Right atrium auricular region (tissue), 2 donors: ENCODE measurements at regions not wholly inside any gene's neighbourhood (a gene's known extent, or its start where the extent isn't known, plus 50 kb on each side); places are given as distances from the start of the nearest gene placed in this dataset.

ENCODE experiments used
- DNase-seq: peaks from one replicate; pipeline ENCODE4 v3.0.0-alpha.2; 2019; ENCODE audit warnings: low spot score
- H3K27ac ChIP-seq, 2 donors: fragments of 200-600 bp; sonication (generic); 1 replicate in 1 of 2; 2 replicates in 1 of 2; pipeline ENCODE4 v1.5.1; 2016 to 2019
- H3K27me3 ChIP-seq, 2 donors: fragments of 200-600 bp; sonication (generic); one replicate each; pipeline versions ENCODE4 v1.5.1 to v1.6.0; 2017 to 2019
- H3K36me3 ChIP-seq: fragments of 200-600 bp; sonication (generic); one replicate; pipeline ENCODE4 v1.5.1; 2016
- H3K4me1 ChIP-seq, 2 donors: fragments of 200-600 bp; sonication (generic); one replicate each; pipeline versions ENCODE4 v1.5.1 to v1.6.0; 2017 to 2019
- H3K4me3 ChIP-seq, 2 donors: fragments of 200-600 bp; sonication (generic); 1 replicate in 1 of 2; 2 replicates in 1 of 2; pipeline ENCODE4 v1.5.1; 2017 to 2019; ENCODE audit warnings: mild to moderate bottlenecking in 1 of 2, moderate library complexity in 1 of 2
- H3K9me3 ChIP-seq, 2 donors: fragments of 200-600 bp; sonication (generic); one replicate each; pipeline ENCODE4 v1.5.1; 2019
- CTCF ChIP-seq, 2 donors: fragments of 200-600 bp; sonication (generic); IDR thresholded peaks; one replicate each; pipeline ENCODE4 v1.5.1; 2019; ENCODE audit warnings: antibody characterized with exemption in 2 of 2

DNA sequence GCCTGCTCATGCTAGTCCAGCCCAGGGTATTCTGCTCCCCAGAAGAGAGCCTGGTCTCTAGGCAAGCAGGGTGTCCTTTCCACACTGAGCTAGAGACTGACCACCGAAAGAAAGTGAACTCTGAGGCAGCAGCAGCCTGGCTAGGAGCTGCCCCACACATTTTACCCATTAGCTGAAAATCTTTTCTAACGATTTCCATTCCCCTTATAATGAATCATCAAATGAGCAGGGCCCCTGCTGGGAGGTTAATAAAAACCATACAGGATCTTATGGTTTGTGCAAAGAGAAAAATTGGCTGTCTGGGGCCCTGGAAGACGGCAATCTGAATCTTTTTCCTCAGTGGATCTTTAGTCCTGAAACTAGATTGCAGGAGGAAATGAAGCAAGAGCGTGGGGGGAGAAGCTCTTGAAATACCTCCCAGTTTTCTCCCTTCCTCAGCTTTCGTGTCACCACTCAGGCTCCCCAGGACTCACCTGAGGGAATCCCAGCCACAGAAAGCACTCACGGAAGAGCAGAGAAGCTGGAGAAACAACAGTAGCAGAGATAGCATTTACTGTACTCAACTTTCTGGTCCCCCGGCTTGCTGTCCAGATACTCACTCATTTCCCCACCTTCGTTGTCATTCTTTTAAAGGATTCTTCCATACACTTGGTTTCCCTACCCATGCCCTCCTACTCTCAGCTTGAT lies 74.7 kb upstream of the CD44 start:
- Histone ChIP-seq H3K4me1 (peaks cover 0 to 9% of the 10 kb centered on the region in 2 donors), H3K9me3 (no peaks in the 10 kb centered on the region), H3K36me3 (no peaks in the 10 kb centered on the region), H3K4me3 (no peak overlapping the region), H3K27me3 (no peaks in the 10 kb centered on the region), H3K27ac (no peak overlapping the region)
- no peak for DNase-seq
- no peak for TF ChIP-seq CTCF (IDR thresholded peaks at IDR 0.05)

GRCh38 chr11:35065566-35065965 lies 73.4 kb upstream of the CD44 start:
- no peak for TF ChIP-seq CTCF (IDR thresholded peaks at IDR 0.05)
- Histone ChIP-seq H3K4me3 (no peak overlapping the region), H3K9me3 (peaks cover 0 to 9% of the 10 kb centered on the region in 2 donors), H3K4me1 (peaks cover 0 to 9% of the 10 kb centered on the region in 2 donors), H3K36me3 (no peaks in the 10 kb centered on the region), H3K27ac (no peak overlapping the region), H3K27me3 (no peaks in the 10 kb centered on the region)
- no peak for DNase-seq

- no peak overlapping the region for H3K4me3 ChIP-seq
- peaks cover 0 to 9% of the 10 kb centered on the region in 2 donors for H3K4me1 ChIP-seq
- no peaks in the 10 kb centered on the region for H3K36me3 ChIP-seq
- peaks cover 0 to 13% of the 10 kb centered on the region in 2 donors for H3K9me3 ChIP-seq
- no peak overlapping the region for H3K27ac ChIP-seq
- no peak for DNase-seq
- H3K27me3 ChIP-seq, result no peaks in the 10 kb centered on the region
- no peak for TF ChIP-seq CTCF (IDR thresholded peaks at IDR 0.05)
Measured at GRCh38 chr11:35066030-35066429, 72.9 kb upstream of the CD44 start.

DNA sequence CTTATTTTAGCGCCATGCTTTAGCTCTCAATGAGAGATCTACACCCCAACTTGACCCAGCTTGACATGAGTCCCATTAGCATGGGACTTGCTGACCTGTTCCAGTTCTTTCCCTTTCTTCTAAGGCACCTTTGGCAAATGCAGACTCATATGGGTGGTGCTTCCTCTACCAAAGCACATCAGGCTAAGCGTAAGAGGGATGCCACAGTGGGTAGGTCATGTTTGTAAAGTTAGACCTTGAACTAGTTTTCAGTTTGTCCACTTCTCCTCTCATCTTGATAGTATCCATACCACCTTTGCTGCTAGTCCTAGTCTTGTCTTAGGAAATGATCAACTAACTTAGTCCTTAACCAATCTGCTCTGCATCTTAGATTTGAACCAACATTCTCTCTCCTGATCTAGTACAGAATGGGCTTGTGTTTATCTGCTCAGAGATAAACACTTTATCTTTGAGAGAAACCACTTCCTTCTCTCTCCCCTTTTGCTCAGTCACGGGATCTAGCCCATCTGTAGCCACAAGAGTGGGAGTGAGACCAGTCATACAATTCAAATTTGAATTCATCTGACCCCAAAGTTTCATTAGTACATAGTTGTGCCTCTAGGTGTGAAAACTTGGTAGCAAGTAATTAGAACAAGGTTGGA lies 72.1 kb upstream of the CD44 start:
- no peak for TF ChIP-seq CTCF (IDR thresholded peaks at IDR 0.05)
- H3K4me3 ChIP-seq, result no peak overlapping the region
- H3K36me3 ChIP-seq, result no peaks in the 10 kb centered on the region
- H3K4me1 ChIP-seq, result peaks cover 0 to 9% of the 10 kb centered on the region in 2 donors
- no peak for DNase-seq
- H3K27me3 ChIP-seq, result no peaks in the 10 kb centered on the region
- no peak overlapping the region for H3K27ac ChIP-seq
- peaks cover 0 to 13% of the 10 kb centered on the region in 2 donors for H3K9me3 ChIP-seq

DNA sequence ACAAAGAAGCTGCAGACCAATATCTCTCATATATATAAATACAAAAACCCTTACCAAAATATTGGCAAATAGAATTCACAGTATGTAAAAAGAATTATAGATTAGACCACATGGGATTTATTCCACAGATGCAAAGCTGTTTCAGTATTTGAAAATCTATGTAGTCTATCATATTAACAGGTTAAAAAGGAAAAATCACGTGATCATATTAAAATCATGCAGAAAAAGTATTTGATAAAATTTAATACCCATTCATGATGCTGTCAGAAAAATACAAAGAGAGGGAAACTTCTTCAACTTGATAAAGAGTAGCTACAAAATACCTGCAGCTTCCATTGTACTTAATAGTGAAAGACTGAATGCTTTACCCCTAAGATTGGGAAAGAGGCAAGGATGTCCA lies 67.2 kb upstream of the CD44 start:
- peaks cover 0 to 6% of the 10 kb centered on the region in 2 donors for H3K4me1 ChIP-seq
- DNase-seq, result no peak
- TF ChIP-seq CTCF (IDR thresholded peaks at IDR 0.05), result no peak
- peaks cover 0 to 13% of the 10 kb centered on the region in 2 donors for H3K9me3 ChIP-seq
- no peaks in the 10 kb centered on the region for H3K27me3 ChIP-seq
- H3K36me3 ChIP-seq, result no peaks in the 10 kb centered on the region
- no peak overlapping the region for H3K27ac ChIP-seq
- no peak overlapping the region for H3K4me3 ChIP-seq
